ENCODE measurements at regions not wholly inside any gene's neighbourhood (a gene's known extent, or its start where the extent isn't known, plus 50 kb on each side); places are given as distances from the start of the nearest gene placed in this dataset.
"Not testable (repeated sequence)": the region's sequence is repeated elsewhere in the genome, so short reads cannot be mapped to it uniquely, and the experiment has no call there.

GRCh38 chr1:166391279-166392066 lies 224.7 kb upstream of the FAM78B start:
- DNase-seq (ENCODE audit: low spot score), result no peak

- DNase-seq (ENCODE audit: low spot score), result no peak
Measured at GRCh38 chr1:166395729-166396128, 228.9 kb upstream of the FAM78B start.

DNA sequence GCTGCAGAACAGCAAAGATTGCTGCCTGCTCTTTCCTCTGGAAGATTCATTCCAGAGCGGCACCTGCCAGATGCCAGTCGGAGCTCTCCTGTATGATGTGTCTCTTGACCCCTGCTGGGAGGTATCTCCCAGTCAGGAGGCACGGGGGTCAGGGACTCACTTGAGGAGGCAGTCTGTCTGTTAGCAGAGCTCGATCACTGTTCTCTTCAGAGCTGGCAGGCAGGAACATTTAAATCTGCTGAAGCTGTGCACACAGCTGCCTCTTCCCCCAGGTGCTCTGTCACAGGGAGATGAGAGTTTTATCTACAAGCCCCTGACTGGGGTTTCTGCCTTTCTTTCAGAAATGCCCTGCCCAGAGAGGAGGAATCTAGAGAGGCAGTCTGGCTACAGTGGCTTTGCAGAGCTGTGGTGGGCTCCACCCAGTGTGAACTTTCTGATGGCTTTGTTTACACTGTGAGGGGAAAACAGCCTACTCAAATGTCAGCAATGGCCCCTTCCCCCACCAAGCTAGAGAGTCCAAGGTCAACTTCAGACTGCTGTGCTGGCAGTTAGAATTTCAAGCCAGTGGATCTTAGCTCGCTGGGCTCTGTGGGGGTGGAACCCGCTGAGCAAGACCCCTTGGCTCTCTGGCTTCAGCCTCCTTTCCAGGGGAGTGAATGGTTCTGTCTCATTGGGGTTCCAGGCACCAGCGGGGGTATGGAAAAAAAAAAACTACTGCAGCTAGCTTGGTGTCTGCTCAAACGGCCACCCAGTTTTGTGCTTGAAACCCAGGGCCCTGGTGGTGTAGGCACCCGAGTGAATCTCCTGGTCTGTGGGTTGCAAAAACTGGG lies 242.7 kb upstream of the FAM78B start:
- DNase-seq (ENCODE audit: low spot score), result not testable (repeated sequence)

- no peak for DNase-seq (ENCODE audit: low spot score)
Measured at GRCh38 chr1:166410083-166410385, 243.2 kb upstream of the FAM78B start.

DNA sequence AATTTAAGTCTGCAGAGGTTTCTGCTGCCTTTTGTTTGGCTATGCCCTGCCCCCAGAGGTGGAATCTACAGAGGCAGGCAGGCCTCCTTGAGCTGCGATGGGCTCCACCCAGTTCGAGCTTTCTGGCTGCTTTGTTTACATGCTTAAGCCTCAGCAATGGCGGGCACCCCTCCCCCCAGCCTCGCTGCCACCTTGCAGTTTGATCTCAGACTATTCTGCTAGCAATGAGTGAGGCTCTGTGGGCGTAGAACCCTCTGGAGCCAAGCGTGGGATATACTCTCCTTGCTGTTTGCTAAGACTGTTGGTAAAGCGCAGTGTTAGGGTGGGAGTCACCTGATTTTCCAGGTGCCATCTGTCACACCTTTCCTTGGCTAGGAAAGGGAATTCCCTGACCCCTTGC lies 250.0 kb upstream of the FAM78B start:
- DNase-seq (ENCODE audit: low spot score), result not testable (repeated sequence)

- no peak for DNase-seq (ENCODE audit: low spot score)
Measured at GRCh38 chr1:166418344-166418933, 251.6 kb upstream of the FAM78B start.

- not testable (repeated sequence) for DNase-seq (ENCODE audit: low spot score)
Measured at GRCh38 chr1:166422586-166422985, 255.8 kb upstream of the FAM78B start.

- no peak for DNase-seq (ENCODE audit: low spot score)
Measured at GRCh38 chr1:166432655-166433054, 265.9 kb upstream of the FAM78B start.

GRCh38 chr1:166433404-166434304 lies 266.9 kb upstream of the FAM78B start:
- peak; percentile 46 for DNase-seq (ENCODE audit: low spot score)

DNA sequence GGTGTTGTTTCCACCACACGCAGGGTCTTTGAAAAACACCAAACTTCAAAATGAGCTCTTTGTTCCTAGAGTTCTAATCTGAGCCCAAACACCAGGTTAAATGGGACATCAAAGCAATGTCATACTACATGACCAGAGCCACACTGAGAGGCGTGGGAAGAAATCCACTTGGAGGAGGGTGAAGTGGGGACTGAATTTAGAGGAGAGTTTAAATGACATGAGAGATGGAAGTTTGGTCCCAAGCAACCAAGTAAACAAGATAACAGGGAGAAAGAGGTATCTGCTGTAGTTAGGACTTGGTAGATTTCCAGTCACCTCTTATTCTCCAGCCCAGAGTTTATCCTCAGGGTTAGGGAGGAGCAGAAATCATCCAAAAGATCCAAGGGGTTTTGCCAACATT lies 290.9 kb upstream of the FAM78B start:
- no peak for DNase-seq (ENCODE audit: low spot score)

DNA sequence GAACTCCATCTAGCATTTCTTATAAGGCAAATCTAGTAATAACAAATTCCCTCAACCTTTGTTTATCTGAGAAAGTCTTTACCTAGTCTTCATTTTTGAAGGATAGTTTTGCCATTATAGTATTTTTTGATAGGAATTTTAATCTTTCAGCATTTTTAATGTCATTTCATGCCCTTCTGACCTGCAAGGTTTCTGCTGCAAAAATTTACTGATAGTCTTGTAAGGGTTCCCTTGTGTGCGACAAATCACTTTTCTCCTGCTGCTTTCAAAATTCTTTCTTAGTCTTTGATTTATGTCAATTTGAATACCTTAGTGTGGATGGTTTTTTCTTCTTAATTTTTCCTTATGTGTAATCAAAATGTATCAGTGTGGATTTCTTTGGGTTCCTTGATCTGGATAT lies 297.5 kb upstream of the FAM78B start:
- no peak for DNase-seq (ENCODE audit: low spot score)

DNA sequence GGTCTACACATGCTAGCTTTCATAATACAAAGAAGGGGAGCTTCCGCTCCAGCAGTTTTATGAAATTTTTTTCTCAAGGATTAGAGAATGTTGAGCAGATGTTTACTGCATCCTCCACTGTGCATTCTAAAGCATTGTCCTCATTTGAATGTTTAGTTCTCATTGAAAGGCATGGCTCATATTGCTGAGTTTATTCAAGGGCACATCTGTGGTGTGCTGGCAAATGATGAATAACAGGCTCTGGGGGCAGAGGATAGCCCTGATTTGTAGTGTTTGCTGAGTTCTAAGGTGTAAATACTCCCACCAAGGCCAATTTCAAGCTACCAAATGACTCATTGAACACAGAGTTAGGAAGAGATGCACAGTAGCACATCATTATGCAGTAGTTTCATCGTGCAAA lies 303.2 kb upstream of the FAM78B start:
- no peak for DNase-seq (ENCODE audit: low spot score)

- DNase-seq (ENCODE audit: low spot score), result no peak
Measured at GRCh38 chr1:166470441-166470840, 303.6 kb upstream of the FAM78B start.

GRCh38 chr1:166471359-166471758 lies 304.6 kb upstream of the FAM78B start:
- DNase-seq (ENCODE audit: low spot score), result no peak

- DNase-seq (ENCODE audit: low spot score), result peak; percentile 69
Measured at GRCh38 chr1:166479052-166479631, 312.3 kb upstream of the FAM78B start.

- DNase-seq (ENCODE audit: low spot score), result no peak
Measured at GRCh38 chr1:166484471-166484870, 317.7 kb upstream of the FAM78B start.

DNA sequence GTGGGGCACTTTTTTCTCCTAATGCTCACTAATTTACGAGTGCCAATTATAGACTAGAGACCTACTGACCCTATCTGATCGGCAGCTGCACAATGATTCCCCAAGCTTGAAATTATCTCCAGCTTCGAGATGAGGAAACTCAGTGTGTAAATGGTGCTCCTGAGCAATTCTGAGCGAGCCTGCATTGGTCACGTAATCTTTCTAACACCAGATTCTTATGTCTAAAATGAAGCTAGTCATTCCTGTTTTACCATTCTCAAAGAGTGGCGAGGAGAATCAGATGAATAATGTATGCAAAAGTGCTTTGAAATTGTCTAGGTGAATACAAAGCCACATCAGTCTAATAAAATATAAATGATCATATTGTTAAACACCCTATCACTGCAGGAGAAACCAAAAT lies 318.1 kb upstream of the FAM78B start:
- no peak for DNase-seq (ENCODE audit: low spot score)

- no peak for DNase-seq (ENCODE audit: low spot score)
Measured at GRCh38 chr1:166485620-166486019, 318.8 kb upstream of the FAM78B start.

- DNase-seq (ENCODE audit: low spot score), result no peak
Measured at GRCh38 chr1:166488327-166488726, 321.5 kb upstream of the FAM78B start.

- DNase-seq (ENCODE audit: low spot score), result no peak
Measured at GRCh38 chr1:166489356-166489669, 322.5 kb upstream of the FAM78B start.

- no peak for DNase-seq (ENCODE audit: low spot score)
Measured at GRCh38 chr1:166489670-166490436, 323.1 kb upstream of the FAM78B start.
